MM.1S (cell line): ENCODE measurements at regions not wholly inside any gene's neighbourhood (a gene's known extent, or its start where the extent isn't known, plus 50 kb on each side); places are given as distances from the start of the nearest gene placed in this dataset.
"Not testable (repeated sequence)": the region's sequence is repeated elsewhere in the genome, so short reads cannot be mapped to it uniquely, and the experiment has no call there.

Experiments used
- DNase-seq: peaks from one replicate; pipeline ENCODE4 v3.0.0-alpha.2; 2015
- H2AFZ ChIP-seq: fragments of 300-600 bp; sonication (generic); 2 replicates; pipeline ENCODE4 v1.6.0; 2016; ENCODE audit warnings: antibody characterized with exemption, low read length
- H3F3A ChIP-seq: fragments of 300-600 bp; sonication (generic); 2 replicates; pipeline ENCODE4 v1.6.1; 2016; ENCODE audit warnings: mild to moderate bottlenecking, antibody characterized with exemption, low read length, moderate library complexity, mixed read lengths; ENCODE audit not compliant: insufficient read depth
- H3K27ac ChIP-seq: fragments of 300-600 bp; sonication (generic); 2 replicates; pipeline ENCODE4 v1.5.1; 2016; ENCODE audit warnings: mild to moderate bottlenecking, low read length
- H3K27me3 ChIP-seq: fragments of 300-600 bp; sonication (generic); replicated peaks from 2 replicates; pipeline ENCODE4 v1.6.0; 2016; ENCODE audit warnings: low read length; ENCODE audit not compliant: insufficient read depth
- H3K36me3 ChIP-seq: fragments of 300-600 bp; sonication (generic); replicated peaks from 2 replicates; pipeline ENCODE4 v1.6.1; 2016; ENCODE audit warnings: mild to moderate bottlenecking, low read length, mixed read lengths; ENCODE audit not compliant: insufficient read depth
- H3K4me1 ChIP-seq: fragments of 300-600 bp; sonication (generic); 2 replicates; pipeline ENCODE4 v1.6.1; 2016; ENCODE audit warnings: low read length, mixed read lengths
- H3K4me2 ChIP-seq: fragments of 300-600 bp; sonication (generic); 2 replicates; pipeline ENCODE4 v1.6.0; 2016; ENCODE audit warnings: low read depth, low read length
- H3K4me3 ChIP-seq: fragments of 300-600 bp; sonication (generic); 2 replicates; pipeline ENCODE4 v1.5.1; 2016; ENCODE audit warnings: low read length, mixed read lengths
- H3K79me2 ChIP-seq: fragments of 300-600 bp; sonication (generic); 2 replicates; pipeline ENCODE4 v1.6.1; 2016; ENCODE audit warnings: mixed run types, low read length, mixed read lengths
- H3K9ac ChIP-seq: fragments of 300-600 bp; sonication (generic); 2 replicates; pipeline ENCODE4 v1.6.1; 2016; ENCODE audit warnings: low read length, mixed read lengths
- H3K9me2 ChIP-seq: fragments of 300-600 bp; sonication (generic); replicated peaks from 2 replicates; pipeline ENCODE4 v1.6.1; 2016; ENCODE audit warnings: mild to moderate bottlenecking, low read length, mixed read lengths; ENCODE audit not compliant: insufficient read depth
- H3K9me3 ChIP-seq: fragments of 300-600 bp; sonication (generic); replicated peaks from 2 replicates; pipeline ENCODE4 v1.6.1; 2016; ENCODE audit warnings: mild to moderate bottlenecking, low read length, mixed read lengths; ENCODE audit not compliant: insufficient read depth
- H4K20me1 ChIP-seq: fragments of 300-600 bp; sonication (generic); 2 replicates; pipeline ENCODE4 v1.6.1; 2016; ENCODE audit warnings: mild to moderate bottlenecking, low read length, moderate library complexity, mixed read lengths; ENCODE audit not compliant: insufficient read depth
- CTCF ChIP-seq: fragments of 300-600 bp; sonication (generic); IDR thresholded peaks from 2 replicates; pipeline ENCODE4 v1.5.1; 2016; ENCODE audit warnings: antibody characterized with exemption, low read length, mixed read lengths
- EZH2 ChIP-seq: fragments of 300-600 bp; sonication (generic); optimal IDR thresholded peaks from 2 replicates; pipeline ENCODE3; 2017; ENCODE audit warnings: low read depth, mild to moderate bottlenecking, antibody characterized with exemption, low read length, mixed read lengths
- EZH2phosphoT487 ChIP-seq: fragments of 300-600 bp; sonication (generic); IDR thresholded peaks from 2 replicates; pipeline ENCODE4 v1.6.1; 2018; ENCODE audit warnings: antibody characterized with exemption, low read length

- H3K79me2 ChIP-seq, result no peaks in the 10 kb centered on the region
These were observed 818.6 kb downstream of the EPHA3 start for GRCh38 chr3:89925976-89926375.

GRCh38 chr3:89932882-89933281, 825.5 kb downstream of the EPHA3 start:
- H3K27me3 ChIP-seq, result no peaks in the 10 kb centered on the region
- no peaks in the 10 kb centered on the region for H3K4me1 ChIP-seq
- no peak overlapping the region for H3K9ac ChIP-seq
- H3K27ac ChIP-seq, result no peak overlapping the region
- TF ChIP-seq EZH2phosphoT487 (no peak), CTCF (no peak), EZH2 (no peak)
- no peaks in the 10 kb centered on the region for H3K79me2 ChIP-seq
- no peak overlapping the region for H3K4me3 ChIP-seq
- DNase-seq, result no peak
- H3K9me3 ChIP-seq, result no peaks in the 10 kb centered on the region
- H3F3A ChIP-seq, result no peaks in the 10 kb centered on the region
- H3K4me2 ChIP-seq, result no peak overlapping the region
- no peaks in the 10 kb centered on the region for H3K9me2 ChIP-seq
- no peak overlapping the region for H2AFZ ChIP-seq
- H3K36me3 ChIP-seq, result no peaks in the 10 kb centered on the region
- H4K20me1 ChIP-seq, result no peaks in the 10 kb centered on the region

More at GRCh38 chr3:89925976-89926375, 818.6 kb downstream of the EPHA3 start:
- Histone ChIP-seq H3K4me1 (no peaks in the 10 kb centered on the region), H3K9me2 (no peaks in the 10 kb centered on the region), H3K27ac (no peak overlapping the region), H3K4me2 (no peak overlapping the region), H3F3A (no peaks in the 10 kb centered on the region), H3K9me3 (no peaks in the 10 kb centered on the region), H3K36me3 (no peaks in the 10 kb centered on the region), H3K4me3 (no peak overlapping the region), H2AFZ (no peak overlapping the region), H4K20me1 (no peaks in the 10 kb centered on the region), H3K27me3 (no peaks in the 10 kb centered on the region), H3K9ac (no peak overlapping the region)
- TF ChIP-seq EZH2 (no peak), CTCF (no peak), EZH2phosphoT487 (no peak)
- no peak for DNase-seq

GRCh38 chr3:89944461-89944860, 837.0 kb downstream of the EPHA3 start:
- H3K9ac ChIP-seq, H3K9me2 ChIP-seq, DNase-seq, H3K4me2 ChIP-seq, H4K20me1 ChIP-seq, H3K36me3 ChIP-seq, H3K4me3 ChIP-seq, H3F3A ChIP-seq, H3K79me2 ChIP-seq, H3K9me3 ChIP-seq, H3K27me3 ChIP-seq, H2AFZ ChIP-seq, H3K27ac ChIP-seq, H3K4me1 ChIP-seq: not testable (repeated sequence)

- no peaks in the 10 kb centered on the region for H3K9me3 ChIP-seq
- no peak overlapping the region for H2AFZ ChIP-seq
- no peaks in the 10 kb centered on the region for H3K36me3 ChIP-seq
- no peaks in the 10 kb centered on the region for H3K79me2 ChIP-seq
- H3K4me1 ChIP-seq, result no peaks in the 10 kb centered on the region
- no peaks in the 10 kb centered on the region for H4K20me1 ChIP-seq
- no peak overlapping the region for H3K9ac ChIP-seq
- H3K9me2 ChIP-seq, result no peaks in the 10 kb centered on the region
- H3K27me3 ChIP-seq, result no peaks in the 10 kb centered on the region
- no peak overlapping the region for H3K4me2 ChIP-seq
- no peak for DNase-seq
- no peak overlapping the region for H3K4me3 ChIP-seq
- TF ChIP-seq EZH2, result no peak
- TF ChIP-seq EZH2phosphoT487, result no peak
- no peak for TF ChIP-seq CTCF
- H3K27ac ChIP-seq, result no peak overlapping the region
- H3F3A ChIP-seq, result no peaks in the 10 kb centered on the region
These were observed 839.5 kb downstream of the EPHA3 start for GRCh38 chr3:89946884-89947283.
